ENCODE measurements at regions not wholly inside any gene's neighbourhood (a gene's known extent, or its start where the extent isn't known, plus 50 kb on each side); places are given as distances from the start of the nearest gene placed in this dataset.

- DNase-seq (ENCODE audit: low read depth) = no peak
Observed at GRCh38 chr5:154588091-154588774, 110.2 kb upstream of the HAND1 start.

GRCh38 chr5:154587123-154588026 is 109.3 kb upstream of the HAND1 start:
- no peak for DNase-seq (ENCODE audit: low read depth)

GRCh38 chr5:154583671-154584177 is 105.7 kb upstream of the HAND1 start:
- DNase-seq (ENCODE audit: low read depth) = no peak

GRCh38 chr5:154580422-154580821 is 102.4 kb upstream of the HAND1 start:
- DNase-seq (ENCODE audit: low read depth) = no peak

- DNase-seq (ENCODE audit: low read depth) = no peak
Observed at GRCh38 chr5:154577416-154577815, 99.4 kb upstream of the HAND1 start.

- no peak for DNase-seq (ENCODE audit: low read depth)
Observed at GRCh38 chr5:154576429-154576806, 98.4 kb upstream of the HAND1 start.

- no peak for DNase-seq (ENCODE audit: low read depth)
Observed at GRCh38 chr5:154575546-154576428, 97.8 kb upstream of the HAND1 start.

GRCh38 chr5:154573011-154573410 is 95.0 kb upstream of the HAND1 start:
- DNase-seq (ENCODE audit: low read depth) = no peak

- DNase-seq (ENCODE audit: low read depth) = no peak
Observed at GRCh38 chr5:154571325-154572035, 93.5 kb upstream of the HAND1 start.

- no peak for DNase-seq (ENCODE audit: low read depth)
Observed at GRCh38 chr5:154570572-154571324, 92.7 kb upstream of the HAND1 start.

GRCh38 chr5:154568589-154568988 is 90.6 kb upstream of the HAND1 start:
- DNase-seq (ENCODE audit: low read depth) = no peak

- DNase-seq (ENCODE audit: low read depth) = no peak
Observed at GRCh38 chr5:154567155-154567554, 89.1 kb upstream of the HAND1 start.

- DNase-seq (ENCODE audit: low read depth) = no peak
Observed at GRCh38 chr5:154566146-154566680, 88.2 kb upstream of the HAND1 start.

GRCh38 chr5:154565123-154565522 is 87.1 kb upstream of the HAND1 start:
- DNase-seq (ENCODE audit: low read depth) = no peak

GRCh38 chr5:154562244-154562880 is 84.3 kb upstream of the HAND1 start:
- no peak for DNase-seq (ENCODE audit: low read depth)

GRCh38 chr5:154559398-154560276 is 81.6 kb upstream of the HAND1 start:
- no peak for DNase-seq (ENCODE audit: low read depth)

- no peak for DNase-seq (ENCODE audit: low read depth)
Observed at GRCh38 chr5:154557548-154557947, 79.5 kb upstream of the HAND1 start.

- DNase-seq (ENCODE audit: low read depth) = no peak
Observed at GRCh38 chr5:154547551-154547950, 69.5 kb upstream of the HAND1 start.

GRCh38 chr5:154546719-154547118 is 68.7 kb upstream of the HAND1 start:
- DNase-seq (ENCODE audit: low read depth) = no peak

All from activated T-cell treated with anti-CD3 and anti-CD28 coated beads for 1 hour (primary cell).